OCI-LY1 (cell line): ENCODE measurements at regions not wholly inside any gene's neighbourhood (a gene's known extent, or its start where the extent isn't known, plus 50 kb on each side); places are given as distances from the start of the nearest gene placed in this dataset.

Experiments used
- EZH2 ChIP-seq: fragments of 200-600 bp; sonication (generic), shearing (Covaris generic); IDR thresholded peaks from 2 replicates; pipeline ENCODE4 v1.8.0; 2017; ENCODE audit warnings: borderline replicate concordance, mixed run types, mild to moderate bottlenecking, antibody characterized with exemption, low read length, moderate library complexity, mixed read lengths
- TF ChIP-seq, protein P1 (sequence below): fragments of 200-600 bp; sonication (generic), shearing (Covaris generic); IDR thresholded peaks from 2 replicates; pipeline ENCODE4 v1.5.1; 2017; ENCODE audit warnings: mild to moderate bottlenecking, antibody characterized with exemption, low read length, moderate library complexity, mixed read lengths

DNA sequence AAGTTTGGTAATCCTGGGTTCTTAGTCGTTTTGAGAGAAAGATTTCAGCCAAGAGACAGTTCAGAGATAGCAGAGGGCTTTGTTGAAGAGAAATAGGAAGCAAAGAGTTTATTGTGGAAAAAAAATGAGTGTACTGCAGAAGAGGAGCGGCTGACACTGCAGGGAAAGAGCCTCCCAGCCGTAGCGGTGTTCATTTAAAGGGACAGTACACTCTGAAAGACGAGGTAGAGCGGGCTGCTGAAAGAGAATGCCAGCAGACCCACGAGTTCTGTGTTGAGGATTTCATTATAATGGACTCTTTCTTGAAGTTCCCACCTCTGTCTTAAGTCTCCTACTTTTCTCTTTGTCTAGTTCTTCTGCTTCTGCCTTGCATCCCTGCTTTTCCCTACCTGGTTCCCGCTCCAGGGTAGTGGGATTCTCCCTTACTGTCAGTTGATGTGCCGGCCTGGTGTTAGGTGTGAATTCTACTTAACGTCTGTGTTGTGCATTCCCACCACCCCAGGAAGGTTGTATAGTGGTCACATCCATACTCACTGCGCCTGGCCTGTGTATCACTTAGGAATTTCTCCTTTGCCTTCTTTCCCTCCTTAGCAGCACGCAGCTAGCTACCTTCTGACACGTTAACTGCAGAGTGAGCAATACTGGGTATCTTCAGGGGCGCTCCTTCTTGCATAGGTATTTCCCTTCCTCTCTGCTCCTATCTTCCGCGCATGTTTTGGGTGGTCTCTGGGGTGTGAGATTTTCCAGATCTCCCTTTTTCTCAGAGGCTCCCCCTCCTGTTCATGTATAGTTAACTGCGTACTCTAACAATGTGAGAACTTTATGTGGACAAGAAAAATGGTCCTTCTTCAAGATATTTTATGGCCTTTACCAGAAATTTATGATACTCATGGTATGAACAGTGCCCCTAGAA lies 164.5 kb downstream of the PTH2R start:
- TF ChIP-seq, protein P1, sequence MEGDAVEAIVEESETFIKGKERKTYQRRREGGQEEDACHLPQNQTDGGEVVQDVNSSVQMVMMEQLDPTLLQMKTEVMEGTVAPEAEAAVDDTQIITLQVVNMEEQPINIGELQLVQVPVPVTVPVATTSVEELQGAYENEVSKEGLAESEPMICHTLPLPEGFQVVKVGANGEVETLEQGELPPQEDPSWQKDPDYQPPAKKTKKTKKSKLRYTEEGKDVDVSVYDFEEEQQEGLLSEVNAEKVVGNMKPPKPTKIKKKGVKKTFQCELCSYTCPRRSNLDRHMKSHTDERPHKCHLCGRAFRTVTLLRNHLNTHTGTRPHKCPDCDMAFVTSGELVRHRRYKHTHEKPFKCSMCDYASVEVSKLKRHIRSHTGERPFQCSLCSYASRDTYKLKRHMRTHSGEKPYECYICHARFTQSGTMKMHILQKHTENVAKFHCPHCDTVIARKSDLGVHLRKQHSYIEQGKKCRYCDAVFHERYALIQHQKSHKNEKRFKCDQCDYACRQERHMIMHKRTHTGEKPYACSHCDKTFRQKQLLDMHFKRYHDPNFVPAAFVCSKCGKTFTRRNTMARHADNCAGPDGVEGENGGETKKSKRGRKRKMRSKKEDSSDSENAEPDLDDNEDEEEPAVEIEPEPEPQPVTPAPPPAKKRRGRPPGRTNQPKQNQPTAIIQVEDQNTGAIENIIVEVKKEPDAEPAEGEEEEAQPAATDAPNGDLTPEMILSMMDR, result peak; percentile 13; the same call in 1 of the 2 replicates
- TF ChIP-seq EZH2, result no peak
